T47D (cell line): ENCODE measurements at regions not wholly inside any gene's neighbourhood (a gene's known extent, or its start where the extent isn't known, plus 50 kb on each side); places are given as distances from the start of the nearest gene placed in this dataset.

Source experiments
- DNase-seq, 2 experiments: peaks; one replicate each; pipeline versions ENCODE4 v3.0.0 to v3.0.0-alpha.2; 2011 to 2012; ENCODE audit warnings: low read depth in 1 of 2, low spot score in 1 of 2
- JUND ChIP-seq: IDR thresholded peaks from 2 replicates; pipeline ENCODE4 v1.6.1; 2012; ENCODE audit warnings: low read depth
- in situ Hi-C: cut with HindIII; loops from 2 replicates; pipeline ENCODE4 v1.10.0; 2016; ENCODE audit warnings: low sequenced_read_pairs, low pct_unique_long_range_greater_than_20kb

DNA sequence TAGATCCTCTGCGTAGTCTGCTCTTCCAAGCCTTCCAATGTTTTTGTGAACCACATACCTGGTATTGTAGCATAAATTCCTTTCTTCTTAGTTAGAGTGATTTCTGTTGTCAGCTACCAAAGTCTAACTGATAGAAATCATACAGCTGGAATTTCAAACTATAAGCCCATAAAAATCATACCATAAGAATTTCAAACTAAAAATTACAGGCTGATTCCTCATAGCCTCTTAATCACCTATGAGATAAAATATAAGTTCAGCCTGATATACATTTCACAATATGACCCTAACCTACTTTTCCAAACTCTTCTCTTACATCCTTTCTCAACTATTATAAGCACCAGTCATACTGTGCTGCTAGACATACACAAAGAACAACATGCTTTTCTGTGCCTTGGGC is 64.8 kb downstream of the PTHLH start:
- in situ Hi-C loops, result no loop called here
- DNase-seq, result no peak
- no peak for TF ChIP-seq JUND

DNA sequence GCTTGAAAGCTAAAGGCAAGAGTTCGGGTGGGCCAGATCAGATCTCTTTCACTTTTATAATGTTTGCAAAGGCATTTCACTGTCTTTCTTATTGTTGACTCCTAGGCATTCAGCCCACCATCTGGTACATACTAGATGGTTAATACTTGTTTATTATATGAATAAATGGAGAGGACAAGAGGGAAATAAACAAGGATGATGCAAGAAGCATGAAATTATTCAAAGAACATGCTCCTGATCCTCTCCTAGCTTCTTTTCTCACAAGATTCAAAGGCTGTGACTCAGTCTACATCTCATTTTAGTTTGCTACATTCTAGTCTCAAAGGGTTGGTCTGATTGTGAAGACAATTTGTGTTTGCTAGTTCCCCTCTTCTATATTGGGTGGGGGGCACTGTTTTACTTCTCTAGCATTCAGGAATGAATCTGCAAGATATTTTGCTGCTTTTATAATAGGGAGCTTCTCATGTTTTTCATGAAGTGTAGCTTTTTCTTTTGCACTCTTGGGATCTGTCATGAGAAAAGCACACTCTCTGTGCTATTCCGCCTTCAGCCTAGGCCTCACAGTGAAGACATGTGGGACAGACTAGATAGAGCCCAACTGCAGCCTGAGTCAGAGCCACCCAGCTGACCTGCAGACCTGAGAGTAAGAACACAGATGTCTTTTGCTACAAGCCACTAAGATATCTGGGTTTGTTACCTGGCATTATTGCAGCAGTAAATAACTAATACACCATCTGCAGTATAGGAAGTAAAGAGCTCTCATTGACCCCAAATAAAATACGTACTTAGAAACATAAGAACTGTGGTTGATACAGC is 65.7 kb downstream of the PTHLH start:
- DNase-seq, result no peak
- no peak for TF ChIP-seq JUND
- in situ Hi-C loops, result no loop called here

DNA sequence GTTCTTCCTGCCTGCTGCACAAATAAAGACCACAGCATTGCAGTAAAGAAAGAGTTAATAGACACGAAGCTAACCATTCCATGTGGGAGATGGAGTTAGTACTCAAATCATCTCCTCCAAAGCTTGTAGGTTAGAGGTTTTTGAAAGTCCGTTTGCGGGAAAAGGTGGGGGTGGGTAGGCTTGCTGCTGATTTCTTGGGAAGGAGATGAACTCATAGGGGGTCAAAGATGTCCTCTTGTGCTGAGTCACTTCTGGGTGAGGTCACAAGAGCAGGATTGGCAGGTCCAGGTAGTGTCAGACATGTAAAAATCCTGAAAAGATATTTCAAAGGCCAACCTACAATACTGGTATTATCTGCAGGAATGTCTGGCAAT is 66.4 kb downstream of the PTHLH start:
- no peak for DNase-seq
- in situ Hi-C loops, result no loop called here
- TF ChIP-seq JUND, result no peak

DNA sequence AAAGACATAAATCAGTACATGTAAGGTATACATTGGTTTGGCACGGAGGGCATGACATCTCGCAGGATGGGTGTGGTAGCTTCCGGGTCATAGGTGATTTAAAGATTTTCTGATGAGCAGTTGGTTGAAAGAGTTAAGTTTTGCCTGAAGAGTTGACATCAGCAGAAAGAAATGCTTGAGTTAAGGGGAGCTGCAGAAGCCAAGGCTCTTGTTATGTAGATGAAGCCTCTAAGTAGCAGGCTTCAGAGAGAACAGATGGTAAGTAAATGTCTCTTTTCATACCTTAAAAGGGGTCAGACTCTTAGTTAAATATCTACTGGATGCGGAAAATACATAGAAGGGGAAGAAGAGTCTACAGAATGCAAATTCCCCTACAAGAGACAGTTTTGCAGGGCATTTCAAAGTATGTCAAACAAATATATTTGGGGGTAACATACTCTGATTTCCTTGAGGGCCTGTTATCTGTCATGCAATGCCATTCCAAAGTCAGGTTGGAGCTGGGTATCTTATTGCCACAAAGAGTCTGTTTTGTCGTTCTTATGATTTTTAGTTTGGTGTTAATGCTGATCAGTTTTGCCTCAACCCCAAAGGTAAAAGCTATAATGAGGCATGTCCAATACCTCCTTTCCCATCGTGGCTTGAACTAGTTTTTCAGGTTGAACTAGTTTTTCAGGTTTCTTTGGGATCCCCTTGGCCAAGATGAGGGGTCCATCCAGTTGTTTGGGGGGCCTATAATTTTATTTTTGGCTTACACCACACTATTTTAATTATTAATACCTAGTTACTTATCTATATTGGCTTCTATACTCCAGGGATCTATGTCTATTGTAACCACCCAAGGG is 67.0 kb downstream of the PTHLH start:
- DNase-seq, result no peak
- in situ Hi-C loops, result no loop called here
- TF ChIP-seq JUND, result no peak

DNA sequence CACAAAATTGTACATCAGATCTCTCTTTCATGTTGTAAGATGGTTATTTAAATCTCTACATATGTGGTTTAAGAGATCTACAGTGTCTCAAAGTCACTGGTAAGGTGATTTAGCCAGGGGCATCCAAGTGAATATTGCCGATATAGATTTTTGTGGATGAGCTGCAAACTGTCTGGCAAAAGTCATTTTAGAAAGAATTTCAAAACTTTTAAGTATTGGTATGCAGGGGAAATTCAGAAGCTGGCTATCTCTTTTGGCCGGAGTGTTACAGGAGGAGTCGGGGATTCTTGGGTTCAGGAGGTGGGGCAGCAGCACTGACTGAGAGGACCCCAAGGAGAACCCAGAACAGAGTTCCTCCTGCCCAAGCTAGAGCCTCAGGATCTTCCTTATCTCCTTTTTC is 69.9 kb downstream of the PTHLH start:
- TF ChIP-seq JUND, result no peak
- in situ Hi-C loops, result no loop called here
- DNase-seq, result no peak

DNA sequence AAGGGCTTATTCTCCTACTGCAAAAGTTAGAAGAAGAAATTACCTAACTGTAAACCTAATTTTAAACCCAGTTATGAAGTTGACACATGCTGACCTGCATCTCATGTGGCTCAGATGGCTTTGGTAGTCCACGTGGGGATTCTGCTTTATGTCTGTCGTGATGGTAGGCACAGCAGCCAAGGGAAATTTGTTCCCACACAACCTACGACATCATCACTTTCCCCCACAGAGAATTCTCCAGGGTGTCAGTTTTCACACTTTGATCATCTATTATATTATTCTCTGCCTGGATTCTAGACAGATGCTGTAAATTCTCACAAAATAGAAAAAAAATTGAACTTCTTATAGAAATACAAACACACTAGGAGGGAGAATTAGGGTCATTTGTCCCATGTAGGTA is 70.6 kb downstream of the PTHLH start:
- no peak for DNase-seq
- in situ Hi-C loops, result no loop called here
- TF ChIP-seq JUND, result no peak

DNA sequence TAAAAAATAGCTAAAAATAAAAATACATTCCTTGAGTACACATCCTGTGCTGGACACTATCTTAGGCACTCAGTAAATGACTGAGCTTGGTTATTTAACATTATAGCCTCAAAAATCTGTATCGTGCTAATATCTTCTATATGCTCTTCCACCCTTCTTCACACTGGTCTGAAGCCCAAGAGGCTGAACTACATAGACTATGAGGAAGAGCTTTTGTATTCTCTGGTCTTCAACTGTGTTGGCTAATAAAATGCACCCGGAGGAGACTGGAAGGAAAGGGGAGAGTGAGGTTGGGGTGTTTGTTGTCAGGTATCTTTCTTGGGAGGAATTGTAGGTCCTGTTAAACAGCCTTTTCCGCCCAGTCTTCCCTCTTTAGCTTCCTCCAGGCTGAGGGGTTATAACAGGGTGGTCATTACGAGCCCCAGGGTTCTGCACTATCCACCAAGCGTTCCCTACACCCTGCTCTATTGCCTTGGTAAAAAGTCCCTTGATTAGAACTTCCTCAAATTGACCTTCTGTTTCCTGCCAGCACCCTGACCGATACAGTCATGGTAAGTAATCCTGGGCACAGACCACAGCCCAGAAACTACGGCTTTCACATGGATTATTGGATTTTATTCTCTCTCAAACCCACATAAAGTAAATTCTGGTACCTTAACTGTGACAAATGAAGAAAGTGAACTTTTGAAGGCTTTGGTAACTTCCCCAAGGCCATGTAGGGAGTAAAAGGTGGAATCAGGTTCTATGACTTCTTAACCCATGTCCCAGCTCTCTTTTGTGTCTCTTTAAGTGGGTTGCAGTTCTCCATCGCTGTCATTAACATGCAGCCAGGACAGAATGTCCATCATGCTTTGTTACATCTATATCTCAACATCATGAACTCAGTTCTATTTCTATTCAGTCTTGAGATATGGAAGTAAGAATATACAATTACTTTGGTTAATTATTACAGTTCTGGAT is 71.3 kb downstream of the PTHLH start:
- DNase-seq, result no peak
- in situ Hi-C loops, result no loop called here
- TF ChIP-seq JUND, result no peak

DNA sequence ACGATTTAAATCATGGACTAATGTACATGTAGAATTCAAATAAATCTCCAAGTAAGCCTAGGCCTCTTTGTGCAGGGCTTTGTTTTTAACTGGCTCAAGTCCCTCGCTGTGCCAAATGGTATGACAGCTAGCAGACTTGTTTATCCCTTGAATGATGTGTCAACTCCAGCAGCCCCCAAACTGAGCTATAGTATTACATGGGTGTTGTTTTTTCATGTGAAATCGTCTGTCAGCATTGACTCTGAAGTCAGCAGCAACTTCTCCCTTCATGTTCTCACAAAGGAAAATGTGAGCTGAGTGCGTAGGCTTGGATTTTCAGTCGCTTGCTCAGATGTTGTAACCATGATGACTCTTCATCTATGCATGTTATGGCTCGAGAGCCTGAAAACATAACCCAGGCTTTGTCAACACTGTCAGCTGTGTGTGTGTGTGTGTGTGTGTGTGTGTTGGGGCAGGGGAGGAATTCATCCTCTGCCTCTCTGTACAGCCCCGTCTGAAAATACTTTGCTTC is 73.3 kb downstream of the PTHLH start:
- in situ Hi-C loops, result no loop called here
- no peak for DNase-seq
- TF ChIP-seq JUND, result no peak

DNA sequence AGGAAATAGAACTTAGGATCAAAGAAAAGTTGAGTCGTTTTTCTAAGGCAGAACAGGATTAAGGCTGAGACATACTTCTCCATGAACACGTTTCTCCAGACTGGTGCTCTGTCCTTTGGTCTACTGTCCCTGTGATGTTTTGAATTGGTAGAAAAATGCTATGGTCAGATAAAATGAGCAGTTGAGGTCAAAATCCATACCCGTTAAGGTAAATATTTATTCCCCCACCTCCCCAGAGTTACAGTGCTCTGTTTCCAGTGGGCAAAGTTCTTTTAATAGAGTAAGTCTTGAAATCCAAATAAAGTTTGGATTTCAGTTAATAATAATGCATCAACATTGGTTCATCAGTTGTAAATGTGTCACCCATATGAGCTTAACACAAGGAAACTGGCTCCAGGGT is 74.5 kb downstream of the PTHLH start:
- in situ Hi-C loops, result no loop called here
- no peak for TF ChIP-seq JUND
- DNase-seq, result no peak

DNA sequence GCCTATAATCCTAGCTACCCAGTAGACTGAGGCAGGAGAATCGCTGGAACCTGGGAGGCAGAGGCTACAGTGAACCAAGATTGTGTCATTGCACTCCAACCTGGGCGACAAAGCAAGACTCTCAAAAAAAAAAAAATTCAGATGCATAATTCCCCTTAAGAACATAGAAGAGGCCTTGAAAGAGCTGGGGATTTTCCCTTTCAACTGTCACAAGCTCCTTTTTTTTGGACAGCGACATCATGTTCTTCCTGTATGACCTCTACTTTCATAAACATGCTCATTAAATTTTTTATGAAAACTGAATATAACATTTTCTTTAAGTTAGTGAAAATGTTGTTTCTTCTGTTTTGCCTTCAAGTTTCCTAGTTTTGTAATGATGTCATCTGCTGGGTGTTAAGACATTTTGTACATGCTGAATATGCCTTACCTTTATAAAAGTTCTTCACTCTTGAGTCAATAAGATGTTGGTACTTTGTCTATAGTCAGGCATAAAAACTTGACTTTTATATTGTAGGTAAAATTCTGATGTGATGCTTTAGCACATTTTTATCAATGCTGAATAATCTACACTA is 76.0 kb downstream of the PTHLH start:
- DNase-seq, result no peak
- TF ChIP-seq JUND, result no peak
- in situ Hi-C loops, result no loop called here

DNA sequence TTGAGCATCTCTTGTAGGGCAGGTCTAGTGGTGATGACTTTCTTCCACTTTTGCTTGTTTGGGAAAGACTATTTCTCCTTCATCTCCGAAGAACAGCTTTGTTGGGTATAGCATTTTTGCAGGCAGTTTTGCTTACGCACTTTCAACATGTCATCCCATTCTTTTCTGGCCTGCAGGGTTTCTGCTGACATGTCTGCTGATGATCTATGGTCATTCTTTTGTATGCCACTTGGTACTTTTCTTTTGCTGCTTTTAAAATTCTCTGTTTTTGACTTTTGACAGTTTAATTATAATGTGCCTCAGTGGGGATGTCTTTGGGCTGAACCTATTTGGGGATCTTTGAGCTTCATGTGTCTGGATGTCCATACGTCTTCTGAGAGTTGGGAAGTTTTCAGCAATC is 78.2 kb downstream of the PTHLH start:
- TF ChIP-seq JUND, result no peak
- in situ Hi-C loops, result no loop called here
- DNase-seq, result no peak

DNA sequence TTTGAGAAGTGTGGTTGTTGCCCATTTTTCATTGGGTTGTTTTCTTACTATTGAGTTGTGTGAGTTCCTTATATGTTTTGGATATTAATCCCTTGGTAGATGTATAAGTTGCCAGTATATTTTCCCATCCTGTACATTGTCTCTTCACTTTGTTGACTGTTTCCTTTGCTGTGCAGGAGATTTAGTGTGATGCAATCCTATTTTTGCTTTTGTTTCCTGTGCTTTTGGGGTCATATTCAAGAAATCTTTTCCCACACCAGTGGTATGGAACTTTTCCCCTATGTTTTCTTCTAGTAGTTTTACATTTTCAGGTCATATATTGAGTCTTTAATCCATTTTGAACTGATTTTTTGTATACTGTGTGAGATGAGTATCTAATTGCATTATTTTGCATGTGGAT is 92.8 kb downstream of the PTHLH start:
- in situ Hi-C loops, result no loop called here
- no peak for DNase-seq
- no peak for TF ChIP-seq JUND
